Astrocyte (in vitro differentiated cells and primary cell): ENCODE measurements at regions not wholly inside any gene's neighbourhood (a gene's known extent, or its start where the extent isn't known, plus 50 kb on each side); places are given as distances from the start of the nearest gene placed in this dataset.
A peak's percentile ranks its signal among the peaks of the same experiment; 100 is the strongest.

Source experiments
- DNase-seq: peaks from one replicate; pipeline ENCODE4 v3.0.0-alpha.2; 2010; ENCODE audit warnings: low read depth
- FAIRE-seq: peaks from 2 replicates; lab custom pipeline; 2011; peaks lifted over from hg19 to GRCh38; lab: Jason Lieb, UNC
- H2AFZ ChIP-seq: 2 replicates; pipeline ENCODE4 v1.6.0; 2012; ENCODE audit warnings: low read depth, low read length, inconsistent platforms
- H3K27ac ChIP-seq: 2 replicates; pipeline ENCODE4 v1.5.1; 2011; ENCODE audit warnings: low read depth, low read length, inconsistent platforms
- H3K27me3 ChIP-seq: 2 replicates; pipeline ENCODE4 v1.6.0; 2011; ENCODE audit warnings: low read length, inconsistent platforms; ENCODE audit not compliant: insufficient read depth
- H3K36me3 ChIP-seq: 2 replicates; pipeline ENCODE4 v1.5.1; 2011; ENCODE audit warnings: low read length, inconsistent platforms; ENCODE audit not compliant: insufficient read depth
- H3K4me1 ChIP-seq: 2 replicates; pipeline ENCODE4 v1.5.1; 2011; ENCODE audit warnings: low read length, inconsistent platforms; ENCODE audit not compliant: insufficient read depth
- H3K4me2 ChIP-seq: 2 replicates; pipeline ENCODE4 v1.6.0; 2012; ENCODE audit warnings: low read length, inconsistent platforms
- H3K4me3 ChIP-seq: 2 replicates; pipeline ENCODE4 v1.5.1; 2011; ENCODE audit warnings: low read depth, mild to moderate bottlenecking, low read length, inconsistent platforms; ENCODE audit not compliant: insufficient read depth
- H3K79me2 ChIP-seq: 2 replicates; pipeline ENCODE4 v1.6.0; 2012; ENCODE audit warnings: mild to moderate bottlenecking, low read length, inconsistent platforms; ENCODE audit not compliant: insufficient read depth
- H3K9ac ChIP-seq: 2 replicates; pipeline ENCODE4 v1.6.0; 2012; ENCODE audit warnings: mild to moderate bottlenecking, low read length, inconsistent platforms
- H3K9me3 ChIP-seq: 2 replicates; pipeline ENCODE4 v1.5.1; 2012; ENCODE audit warnings: low read depth, mild to moderate bottlenecking, low read length, inconsistent platforms; ENCODE audit not compliant: insufficient read depth
- H4K20me1 ChIP-seq: 2 replicates; pipeline ENCODE4 v1.6.0; 2012; ENCODE audit warnings: low read length, inconsistent platforms; ENCODE audit not compliant: insufficient read depth
- H3K27ac Mint-ChIP-seq: one replicate; pipeline ENCODE4 v1.8.0; 2021; ENCODE audit warnings: mild to moderate bottlenecking, mixed read lengths; ENCODE audit not compliant: unreplicated experiment
- H3K27me3 Mint-ChIP-seq: one replicate; pipeline ENCODE4 v1.8.0; 2021; ENCODE audit warnings: low read depth, mixed read lengths; ENCODE audit not compliant: unreplicated experiment
- H3K36me3 Mint-ChIP-seq: one replicate; pipeline ENCODE4 v1.8.0; 2021; ENCODE audit warnings: low read depth, mixed read lengths; ENCODE audit not compliant: unreplicated experiment
- H3K4me1 Mint-ChIP-seq: one replicate; pipeline ENCODE4 v1.8.0; 2021; ENCODE audit warnings: low read depth, mixed read lengths; ENCODE audit not compliant: unreplicated experiment
- H3K4me3 Mint-ChIP-seq: one replicate; pipeline ENCODE4 v1.8.0; 2021; ENCODE audit warnings: mild to moderate bottlenecking, moderate library complexity, mixed read lengths; ENCODE audit not compliant: unreplicated experiment
- H3K9me3 Mint-ChIP-seq: one replicate; pipeline ENCODE4 v1.8.0; 2021; ENCODE audit warnings: mild to moderate bottlenecking, mixed read lengths; ENCODE audit not compliant: unreplicated experiment
- CTCF ChIP-seq: IDR thresholded peaks from 2 replicates; pipeline ENCODE4 v1.5.1; 2011; ENCODE audit warnings: low read depth, mild to moderate bottlenecking, inconsistent platforms, low read length, moderate library complexity; ENCODE audit not compliant: insufficient read depth
- EZH2 ChIP-seq: IDR thresholded peaks from 2 replicates; pipeline ENCODE4 v1.6.1; 2012; ENCODE audit warnings: mild to moderate bottlenecking, low read length, inconsistent platforms; ENCODE audit not compliant: insufficient read depth

GRCh38 chr12:20206410-20206809 is 161.9 kb upstream of the PDE3A start:
- DNase-seq (no peak), FAIRE-seq (no peak)
- no peak overlapping the region for H3K4me3 Mint-ChIP-seq
- Histone ChIP-seq H4K20me1 (no peaks in the 10 kb centered on the region), H3K36me3 (no peaks in the 10 kb centered on the region), H3K4me2 (no peak overlapping the region), H3K79me2 (no peaks in the 10 kb centered on the region), H3K4me1 (peaks cover under 1% of the 10 kb centered on the region), H3K9ac (no peak overlapping the region), H3K27ac (no peak overlapping the region), H3K27me3 (no peaks in the 10 kb centered on the region), H3K9me3 (no peaks in the 10 kb centered on the region), H2AFZ (no peak overlapping the region), H3K4me3 (no peak overlapping the region)
- H3K36me3 Mint-ChIP-seq: no peaks in the 10 kb centered on the region
- H3K4me1 Mint-ChIP-seq: peaks cover under 1% of the 10 kb centered on the region
- TF ChIP-seq CTCF: no peak
- no peak for TF ChIP-seq EZH2
- H3K9me3 Mint-ChIP-seq: no peaks in the 10 kb centered on the region
- no peak overlapping the region for H3K27ac Mint-ChIP-seq
- H3K27me3 Mint-ChIP-seq: no peaks in the 10 kb centered on the region

- Histone ChIP-seq H3K4me3 (no peak overlapping the region), H3K36me3 (no peaks in the 10 kb centered on the region), H3K27ac (no peak overlapping the region), H3K9me3 (no peaks in the 10 kb centered on the region), H3K9ac (no peak overlapping the region), H3K4me1 (peaks cover 17% of the 10 kb centered on the region), H3K27me3 (no peaks in the 10 kb centered on the region), H3K4me2 (no peak overlapping the region), H2AFZ (no peak overlapping the region), H4K20me1 (no peaks in the 10 kb centered on the region), H3K79me2 (no peaks in the 10 kb centered on the region)
- FAIRE-seq (no peak), DNase-seq (no peak)
- no peak overlapping the region for H3K27ac Mint-ChIP-seq
- no peaks in the 10 kb centered on the region for H3K36me3 Mint-ChIP-seq
- TF ChIP-seq CTCF (no peak), EZH2 (no peak)
- no peaks in the 10 kb centered on the region for H3K27me3 Mint-ChIP-seq
- no peaks in the 10 kb centered on the region for H3K9me3 Mint-ChIP-seq
- no peak overlapping the region for H3K4me3 Mint-ChIP-seq
- peaks cover 17% of the 10 kb centered on the region for H3K4me1 Mint-ChIP-seq
Measured at GRCh38 chr12:20210621-20211215, 157.6 kb upstream of the PDE3A start.

- Mint-ChIP-seq H3K36me3 (no peaks in the 10 kb centered on the region), H3K4me3 (no peak overlapping the region), H3K9me3 (peaks cover 7% of the 10 kb centered on the region), H3K4me1 (peaks cover 17% of the 10 kb centered on the region), H3K27ac (no peak overlapping the region), H3K27me3 (no peaks in the 10 kb centered on the region)
- H3K4me2 ChIP-seq: no peak overlapping the region
- no peak for TF ChIP-seq CTCF
- no peak for TF ChIP-seq EZH2
- peak overlapping the region; percentile 91 for H3K27ac ChIP-seq
- no peaks in the 10 kb centered on the region for H3K36me3 ChIP-seq
- FAIRE-seq (no peak), DNase-seq (no peak)
- no peak overlapping the region for H2AFZ ChIP-seq
- no peaks in the 10 kb centered on the region for H3K9me3 ChIP-seq
- no peaks in the 10 kb centered on the region for H3K79me2 ChIP-seq
- peaks cover 17% of the 10 kb centered on the region for H3K4me1 ChIP-seq
- H3K4me3 ChIP-seq: no peak overlapping the region
- H4K20me1 ChIP-seq: no peaks in the 10 kb centered on the region
- peak overlapping the region; percentile 64 for H3K9ac ChIP-seq
- H3K27me3 ChIP-seq: no peaks in the 10 kb centered on the region
Measured at GRCh38 chr12:20211541-20211940, 156.8 kb upstream of the PDE3A start.
